Endothelial cell of hepatic sinusoid (primary cell): ENCODE measurements at regions not wholly inside any gene's neighbourhood (a gene's known extent, or its start where the extent isn't known, plus 50 kb on each side); places are given as distances from the start of the nearest gene placed in this dataset.

Experiments
- in situ Hi-C: cut with HindIII; loops from 2 replicates; pipeline ENCODE4 v1.10.0; 2017; ENCODE audit warnings: low sequenced_read_pairs

DNA sequence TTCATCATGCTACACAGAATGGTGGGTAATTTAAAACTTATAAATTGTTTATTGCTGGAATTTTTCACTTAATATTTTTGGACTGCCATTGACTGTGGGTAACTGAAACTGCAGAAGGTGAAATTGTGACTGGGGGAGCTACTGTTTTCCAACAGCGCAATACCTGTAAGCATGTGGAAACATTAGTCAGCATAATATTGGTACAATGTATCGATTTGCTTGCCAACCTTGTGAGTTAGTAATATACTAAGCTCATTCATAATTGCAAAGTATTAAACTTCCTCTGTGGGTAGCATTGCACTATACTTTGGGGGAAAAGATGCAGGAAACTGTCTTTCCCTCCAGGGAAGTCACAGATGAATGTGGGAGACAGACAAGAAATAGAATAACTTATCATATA, 766.5 kb downstream of the HDGFL1 start:
- in situ Hi-C loops = no loop called here

DNA sequence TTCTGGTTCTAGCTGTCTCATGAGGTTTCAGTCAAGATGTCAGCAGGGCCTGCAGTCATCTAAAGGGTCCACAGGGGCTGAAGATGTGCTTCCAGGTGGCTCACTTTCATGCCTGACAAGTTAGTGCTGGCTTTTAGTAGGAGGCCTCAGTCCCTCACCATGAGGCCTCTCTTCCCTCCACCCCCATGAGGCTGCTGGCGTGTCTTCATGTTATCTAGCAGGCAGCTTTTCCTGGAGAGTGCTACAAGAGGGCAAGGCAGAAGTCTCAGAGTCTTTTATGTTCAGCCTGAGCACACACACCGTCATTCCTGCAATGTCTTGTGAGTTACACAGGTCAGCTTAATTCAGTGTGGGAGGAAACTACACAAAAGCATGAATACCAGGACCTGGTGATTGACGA, 769.9 kb downstream of the HDGFL1 start:
- in situ Hi-C loops = no loop called here

DNA sequence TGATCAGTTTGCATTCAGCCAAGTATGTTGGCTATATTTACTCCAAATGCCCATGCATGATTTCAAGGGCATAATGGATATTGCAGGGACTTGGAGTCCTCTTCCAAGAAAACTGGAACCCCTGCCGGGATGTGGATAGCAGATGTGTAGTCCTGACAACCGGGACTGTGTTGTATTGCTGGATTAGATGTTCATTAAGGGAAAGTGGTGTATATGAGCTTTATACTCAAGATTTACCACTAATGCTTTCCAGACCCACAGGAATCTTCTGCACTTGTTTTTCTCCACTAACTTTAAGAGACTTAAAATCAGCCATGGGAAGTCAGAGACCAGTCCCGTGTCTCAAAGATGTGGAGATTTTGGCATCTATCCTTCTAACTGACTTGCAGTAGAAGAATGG, 770.9 kb downstream of the HDGFL1 start:
- in situ Hi-C loops = no loop called here

DNA sequence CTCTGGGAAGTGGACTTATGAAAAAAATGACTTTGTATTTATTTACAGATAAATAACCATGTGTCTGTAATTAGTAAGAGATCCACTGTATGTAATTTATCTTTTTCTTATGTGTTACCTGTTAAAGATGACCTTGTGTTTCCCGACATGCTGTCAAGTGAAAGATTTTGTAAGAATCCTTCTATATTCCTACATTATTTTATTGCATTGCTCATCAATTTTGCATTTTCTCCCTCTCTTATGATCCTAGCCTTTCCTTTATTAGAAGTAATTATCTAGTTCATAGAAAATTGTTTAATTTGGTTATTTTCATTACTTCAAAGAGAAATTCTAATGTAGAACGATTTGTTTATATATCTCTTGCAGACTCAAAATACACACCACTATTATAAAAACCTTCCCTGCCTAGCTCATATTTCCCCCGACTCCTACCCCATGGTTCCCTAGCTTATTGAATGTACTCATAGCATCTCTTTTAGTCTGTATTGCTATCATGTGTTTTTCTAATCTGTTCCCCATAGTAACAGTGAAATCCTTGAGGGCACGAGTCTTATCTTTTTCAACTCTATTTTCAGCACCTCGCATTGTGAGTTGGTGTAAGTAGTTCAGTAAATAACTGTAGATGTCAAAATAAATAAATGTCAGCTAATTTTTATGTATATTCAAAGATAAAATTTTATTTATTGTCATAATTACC, 774.4 kb downstream of the HDGFL1 start:
- in situ Hi-C loops = no loop called here

DNA sequence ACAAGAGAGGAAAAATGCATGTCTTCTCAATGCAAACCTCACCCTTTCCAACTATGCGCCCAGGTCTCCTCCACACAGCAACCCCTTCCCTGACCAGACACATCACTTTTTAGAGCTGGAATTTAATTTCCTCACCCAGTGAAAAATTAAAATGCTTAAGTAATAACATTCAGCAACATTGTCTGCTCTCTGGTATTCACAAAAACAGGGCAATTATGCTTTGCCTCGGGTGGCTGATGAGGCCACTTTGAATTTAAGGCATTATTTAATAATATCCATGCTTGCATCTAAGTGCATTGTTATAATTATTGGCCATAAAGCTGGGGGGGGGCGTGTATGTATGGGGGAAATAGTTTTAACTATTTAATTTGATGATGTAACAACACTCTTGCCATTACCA, 777.8 kb upstream of the NRSN1 start:
- in situ Hi-C loops = no loop called here

DNA sequence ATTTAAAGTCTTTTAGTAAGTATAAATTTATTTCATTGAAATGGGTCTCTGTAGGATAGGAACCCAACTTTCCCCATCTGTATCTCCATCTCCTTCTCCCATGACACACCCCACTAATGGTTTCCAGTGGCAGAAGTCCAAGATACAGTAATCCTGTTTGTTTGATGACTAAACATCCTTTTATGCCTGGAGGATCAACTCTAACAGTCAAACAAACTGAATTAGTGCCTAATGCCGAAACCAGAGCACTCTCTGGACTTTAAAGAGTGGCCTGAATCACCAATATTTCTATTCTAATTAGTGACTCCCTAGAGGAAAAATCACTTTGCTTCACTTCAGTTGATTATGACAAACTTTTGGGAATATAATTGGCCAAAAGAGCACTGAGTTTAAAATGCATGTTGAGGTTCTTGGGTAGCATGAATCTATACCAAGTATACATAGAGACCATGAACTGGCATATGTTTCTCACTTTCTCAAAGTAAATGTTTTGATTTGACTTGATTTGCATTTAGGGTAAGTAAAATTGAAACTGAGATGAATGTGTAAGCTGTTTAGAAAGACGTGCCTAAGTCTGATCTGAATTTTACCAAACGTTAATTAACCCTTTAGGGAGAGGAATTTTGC, 776.4 kb upstream of the NRSN1 start:
- in situ Hi-C loops = no loop called here

DNA sequence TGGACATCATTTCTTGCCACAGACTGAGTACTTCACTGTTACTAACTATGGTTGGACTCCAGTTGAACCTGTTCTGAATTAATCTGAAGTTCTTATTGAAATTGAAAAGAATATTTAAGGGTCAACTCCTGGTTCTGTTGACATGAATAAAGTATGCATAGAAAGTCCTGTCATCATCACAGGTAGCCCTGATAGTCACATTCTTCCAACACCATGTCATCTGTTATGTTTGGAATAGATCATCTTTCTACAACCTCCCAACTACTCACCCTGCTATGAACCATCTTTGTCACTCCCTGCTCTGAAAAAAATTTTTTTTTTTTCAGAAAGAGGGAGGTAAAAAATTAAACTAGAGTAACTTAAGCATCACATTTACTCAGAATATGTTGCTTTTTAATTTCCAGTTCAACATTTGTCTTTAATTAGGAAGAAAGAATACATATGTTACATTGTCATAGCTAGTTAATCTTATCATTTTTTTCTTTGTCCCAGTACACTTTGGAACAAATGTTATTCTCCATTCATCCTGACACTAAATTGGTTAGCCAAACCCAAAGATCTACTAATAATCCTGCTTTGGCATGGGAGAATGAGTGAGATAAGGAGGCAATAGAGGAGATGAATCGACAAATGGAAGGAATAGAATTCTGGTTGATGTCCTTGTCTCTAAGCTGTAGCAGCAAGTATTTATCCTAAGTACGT, 775.1 kb upstream of the NRSN1 start:
- in situ Hi-C loops = no loop called here

DNA sequence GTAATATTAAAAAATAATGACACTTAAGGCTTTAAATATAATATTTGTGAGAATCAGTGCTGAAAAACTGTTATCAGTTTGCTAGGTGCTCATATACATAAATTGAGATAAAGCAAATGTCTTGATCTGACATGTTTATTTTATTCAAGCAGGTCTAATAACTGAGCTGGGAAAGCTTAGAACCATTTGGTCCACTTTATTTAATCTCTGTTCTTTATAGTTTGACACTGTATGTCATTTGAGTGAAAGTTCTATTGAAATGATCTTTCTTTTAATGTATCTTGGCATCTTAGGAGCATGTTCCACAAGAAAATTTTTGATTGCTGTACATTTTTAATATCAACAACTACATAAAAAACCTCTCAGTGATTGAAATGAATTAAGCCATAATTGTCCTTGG, 772.0 kb upstream of the NRSN1 start:
- in situ Hi-C loops = no loop called here

DNA sequence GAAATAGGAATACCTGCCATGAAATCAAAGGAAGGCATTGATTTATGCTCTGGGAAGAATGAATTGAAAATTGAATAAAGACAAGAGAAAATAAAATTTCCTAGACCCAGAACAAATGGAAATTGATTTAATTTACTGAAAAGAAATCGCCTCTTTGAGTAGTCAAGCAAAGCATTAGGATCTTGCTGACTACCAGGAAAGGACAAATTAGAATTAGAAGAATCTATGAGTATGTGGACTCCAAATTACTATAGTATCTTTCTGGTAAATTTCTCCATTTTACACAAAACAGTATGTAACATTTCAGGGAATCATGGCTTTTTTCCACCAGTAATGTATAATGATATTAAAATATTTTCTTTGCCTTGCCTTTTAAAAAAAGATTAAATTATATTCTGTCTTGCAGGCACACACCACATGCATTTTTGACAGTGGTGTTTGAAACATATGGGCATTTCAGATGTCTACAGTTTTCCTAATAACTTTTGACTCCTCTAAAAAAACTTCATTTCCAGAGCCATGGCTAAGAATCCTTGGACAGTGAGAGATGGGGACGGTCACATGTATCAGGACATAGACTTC, 768.7 kb upstream of the NRSN1 start:
- in situ Hi-C loops = no loop called here

DNA sequence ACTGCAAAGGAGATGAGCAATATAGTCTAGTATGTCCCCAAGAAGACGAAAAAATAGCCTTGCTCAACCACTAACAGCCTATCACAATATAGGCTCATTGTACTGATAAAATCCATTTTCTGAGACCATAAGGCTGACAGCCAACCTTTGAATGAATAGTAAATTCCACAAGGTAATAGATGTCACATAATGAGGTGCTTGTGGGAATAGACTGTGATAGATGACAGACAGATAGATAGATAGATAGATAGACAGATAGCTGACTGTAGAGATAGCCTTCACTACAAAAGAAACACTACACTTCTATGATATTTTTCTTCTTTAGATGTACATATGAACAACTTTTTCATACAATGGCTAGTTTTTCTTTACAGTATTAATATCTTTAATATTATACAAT, 760.3 kb upstream of the NRSN1 start:
- in situ Hi-C loops = no loop called here

DNA sequence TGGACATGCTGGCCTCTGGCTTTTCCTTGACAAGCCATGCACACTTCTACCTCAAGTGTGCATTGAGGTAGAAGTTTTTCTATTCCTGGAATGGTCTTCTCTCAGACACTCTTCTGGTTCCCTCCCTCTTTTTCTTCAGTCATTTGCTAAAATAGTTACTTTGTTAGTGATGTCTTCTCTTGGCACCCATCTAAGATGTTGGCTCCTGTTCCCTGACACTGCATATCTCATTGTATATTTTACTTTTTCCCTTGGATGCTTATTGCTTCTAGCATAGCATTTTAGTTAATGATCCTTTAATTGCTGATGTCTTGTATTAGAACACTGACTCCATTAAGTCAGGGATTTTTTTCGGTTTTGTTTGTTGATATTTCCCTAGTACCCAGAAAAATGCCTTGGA, 758.7 kb upstream of the NRSN1 start:
- in situ Hi-C loops = no loop called here

DNA sequence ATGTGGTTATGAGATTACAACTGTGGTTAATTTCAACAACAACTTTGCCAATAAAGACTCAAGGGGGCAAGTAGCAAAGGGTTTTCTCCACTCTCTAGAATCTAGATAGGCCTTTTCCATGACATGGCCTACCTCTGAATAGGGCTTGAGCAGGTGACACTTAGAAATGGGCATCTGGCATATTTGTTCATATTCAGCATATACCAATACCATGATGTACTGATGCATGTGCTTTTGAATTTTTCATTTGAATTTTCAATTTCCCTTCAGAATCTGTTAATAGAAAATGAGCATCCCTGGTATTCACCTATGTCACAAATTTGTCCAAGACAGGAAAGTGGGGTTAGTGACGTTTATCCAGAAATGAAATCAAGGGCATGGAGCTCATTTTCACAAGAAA, 757.5 kb upstream of the NRSN1 start:
- in situ Hi-C loops = no loop called here

DNA sequence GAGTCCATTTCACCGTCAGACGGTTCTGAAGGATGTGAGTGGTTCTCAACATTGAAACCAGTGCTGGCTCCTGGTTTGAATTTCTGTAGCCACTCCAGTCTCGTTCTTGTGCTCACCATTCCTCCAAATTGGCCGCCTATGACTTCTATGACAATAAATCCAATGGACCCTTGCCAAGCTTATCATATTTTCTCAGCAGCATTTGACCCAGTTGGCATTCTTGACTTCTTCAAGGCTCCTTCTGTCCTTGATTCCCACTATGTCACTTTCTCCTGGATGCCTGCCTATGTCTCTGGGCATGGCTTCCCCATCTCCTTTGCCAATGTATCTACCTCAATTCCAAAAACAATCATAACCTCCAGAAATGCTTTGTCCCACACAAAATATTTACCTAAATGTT, 756.0 kb upstream of the NRSN1 start:
- in situ Hi-C loops = no loop called here

DNA sequence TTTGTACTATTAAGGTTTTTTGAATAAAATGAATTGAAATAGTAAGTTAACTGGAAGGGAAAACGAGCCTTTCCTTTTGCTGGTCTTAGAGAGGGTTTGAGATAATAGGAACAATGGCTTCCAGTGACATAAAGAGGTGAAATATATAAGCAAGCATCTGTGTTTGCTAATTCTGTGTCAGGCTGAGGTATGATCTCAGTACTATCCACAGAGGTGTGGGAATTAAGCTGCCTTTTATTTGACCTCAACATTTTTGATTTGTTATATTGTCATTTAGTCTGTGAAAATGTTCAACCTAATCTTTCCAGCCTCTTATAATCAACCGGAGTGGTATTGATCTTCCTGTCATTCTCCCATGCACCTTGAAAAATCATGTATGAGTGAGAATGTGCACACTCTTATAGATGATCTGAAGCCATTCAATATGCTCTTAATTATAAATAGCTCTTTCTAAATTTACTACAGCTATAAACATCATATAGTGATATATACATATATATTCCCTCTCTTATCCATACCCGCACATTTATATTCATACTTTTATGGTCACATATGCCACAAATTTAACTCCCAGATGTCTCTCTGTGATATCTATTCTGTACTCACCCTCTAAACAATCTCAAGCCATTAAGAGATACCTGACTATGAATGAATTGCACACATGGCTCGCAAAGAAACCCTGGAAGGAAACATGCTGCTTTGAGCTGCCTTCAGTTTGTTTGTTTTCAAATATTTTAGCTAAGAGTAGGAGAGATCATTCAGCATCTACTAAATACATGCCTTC, 754.7 kb upstream of the NRSN1 start:
- in situ Hi-C loops = no loop called here

DNA sequence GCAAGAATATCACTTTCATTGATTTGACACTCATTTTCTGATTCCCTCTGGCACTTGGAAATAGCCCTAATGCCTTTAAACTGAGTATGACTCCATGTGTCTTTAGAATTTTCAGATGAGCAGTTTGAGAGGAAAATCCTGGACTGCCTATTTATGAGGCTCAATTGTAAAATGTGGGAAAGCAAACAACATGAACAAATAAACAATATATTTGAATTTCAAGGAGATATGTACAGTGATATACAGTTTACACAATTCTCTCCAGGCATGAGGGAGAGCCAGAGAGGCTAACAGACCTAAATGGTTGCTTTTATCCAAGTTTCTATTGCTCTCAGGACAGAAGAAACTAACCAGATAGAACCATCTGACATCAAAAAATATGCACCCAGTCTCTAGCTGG, 748.2 kb upstream of the NRSN1 start:
- in situ Hi-C loops = no loop called here

DNA sequence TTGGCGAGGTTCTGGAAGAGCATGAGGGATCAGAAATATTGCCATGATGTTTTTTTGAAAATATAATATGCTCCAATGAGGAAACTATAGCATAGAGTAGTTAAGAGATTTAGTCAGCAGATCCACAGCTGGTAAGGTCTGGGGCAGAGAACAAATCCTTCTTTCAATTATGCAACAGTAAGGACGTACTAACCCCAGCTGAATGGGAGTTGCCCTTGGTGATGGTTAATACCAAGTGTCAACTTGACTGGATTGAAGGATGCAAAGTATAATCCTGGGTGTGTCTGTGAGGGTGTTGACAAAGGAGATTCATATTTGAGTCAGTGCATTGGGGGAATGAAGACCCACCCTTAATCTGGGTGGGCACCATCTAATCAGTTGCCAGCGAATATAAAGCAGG, 745.5 kb upstream of the NRSN1 start:
- in situ Hi-C loops = no loop called here

DNA sequence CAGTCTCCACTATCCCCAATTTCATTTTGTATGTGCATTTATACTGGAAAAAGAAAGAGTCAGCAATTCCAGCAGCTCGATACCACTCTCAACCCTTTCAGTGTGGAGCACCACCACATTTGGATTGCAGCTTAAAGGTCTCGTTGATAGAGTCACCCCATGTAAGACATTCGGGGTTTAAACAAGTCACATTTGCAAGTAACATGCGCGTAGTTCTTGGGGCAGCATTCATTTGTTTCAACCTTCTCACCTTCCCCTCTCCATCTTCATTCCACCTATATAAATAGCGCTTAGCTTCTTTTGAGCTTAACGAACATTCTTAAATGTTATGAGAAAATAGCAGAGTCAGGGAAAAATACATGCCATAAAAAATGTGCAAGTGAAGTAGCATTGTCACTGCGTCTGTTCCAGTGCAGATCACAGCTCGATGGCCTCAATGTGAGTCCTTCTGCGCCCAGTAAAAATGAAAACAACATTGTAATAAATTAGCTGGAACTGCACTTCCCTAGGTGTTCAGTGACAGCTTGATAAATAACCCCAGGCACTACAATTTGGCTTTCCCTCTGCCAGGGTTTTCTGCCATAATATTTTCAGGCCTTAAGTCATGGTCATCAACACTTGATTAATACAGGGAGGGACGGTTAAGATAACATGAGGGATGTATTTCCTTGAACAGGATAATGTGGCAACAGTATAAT, 737.8 kb upstream of the NRSN1 start:
- in situ Hi-C loops = no loop called here

DNA sequence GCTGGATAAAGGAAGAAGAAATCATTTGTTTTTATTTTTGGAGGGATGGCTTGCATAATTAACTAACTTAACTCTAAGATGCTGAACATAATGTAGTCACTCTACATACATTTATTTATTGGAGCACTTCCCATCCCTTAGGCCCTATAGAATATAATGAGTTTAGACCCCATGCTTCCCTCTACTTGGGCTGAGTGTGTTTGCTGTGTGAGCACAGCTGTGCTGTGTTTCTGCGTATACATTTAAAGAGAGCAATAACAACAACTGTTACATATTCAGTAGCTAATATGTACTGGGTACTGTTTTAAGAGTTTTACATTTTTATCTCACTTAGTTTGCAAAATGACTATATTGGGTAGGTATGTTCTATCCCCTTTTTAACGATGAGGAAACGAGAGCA, 736.6 kb upstream of the NRSN1 start:
- in situ Hi-C loops = no loop called here

DNA sequence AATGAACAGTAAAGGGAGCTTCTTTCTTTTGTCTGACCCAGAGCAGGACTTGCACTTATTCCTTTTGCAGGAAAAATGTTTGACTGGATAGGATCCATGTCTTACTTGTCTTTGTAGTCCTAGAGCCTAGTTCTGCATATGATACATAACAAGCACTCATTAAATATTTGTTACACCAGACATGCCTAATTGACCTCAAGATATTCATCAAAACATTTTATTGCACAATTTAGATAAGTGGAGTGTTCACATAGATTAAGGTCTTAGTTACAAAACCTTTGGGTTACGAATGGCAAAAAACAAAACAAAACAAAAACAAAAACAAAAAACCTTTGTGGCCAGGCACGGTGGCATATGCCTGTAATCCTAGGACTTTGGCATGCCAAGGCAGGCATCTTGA, 735.8 kb upstream of the NRSN1 start:
- in situ Hi-C loops = no loop called here

DNA sequence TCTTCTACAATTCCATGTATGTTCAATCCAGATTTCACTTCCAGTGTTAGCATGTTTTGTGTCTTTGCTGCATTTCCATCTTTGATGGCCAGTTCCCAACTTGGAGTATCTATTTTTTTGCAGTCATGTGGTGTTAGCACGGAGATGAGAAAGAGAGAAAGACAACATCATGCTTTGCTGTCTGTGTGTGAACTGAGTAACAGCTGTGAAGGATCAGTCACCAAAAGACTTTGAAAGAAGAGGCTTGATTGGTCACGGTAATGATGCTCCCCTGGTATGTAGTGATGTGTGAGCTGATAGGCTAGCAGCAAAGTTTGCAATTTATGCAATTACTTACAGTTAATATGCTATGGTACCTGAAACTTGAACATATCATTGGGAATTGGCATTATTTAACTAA, 731.3 kb upstream of the NRSN1 start:
- in situ Hi-C loops = no loop called here

DNA sequence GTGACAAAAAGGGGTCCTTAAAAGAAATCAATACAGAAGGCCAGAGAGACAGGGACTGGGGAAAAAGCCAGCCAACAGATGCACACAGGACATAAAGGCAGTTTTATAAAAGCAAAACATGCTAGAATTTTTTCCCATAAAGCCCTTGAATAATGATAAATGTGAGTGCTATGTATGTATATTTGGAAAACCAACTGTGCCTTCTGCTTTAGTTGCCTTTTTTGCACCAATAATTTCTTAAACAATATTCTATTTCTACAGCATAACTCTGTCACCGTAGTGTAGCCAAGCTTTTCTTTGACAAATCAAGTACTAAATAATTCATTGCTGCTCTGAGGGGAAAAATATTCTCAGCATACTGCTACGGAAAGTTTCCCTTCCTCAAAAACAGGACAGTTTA, 730.6 kb upstream of the NRSN1 start:
- in situ Hi-C loops = no loop called here
